Fibroblast of mammary gland (primary cell): ENCODE measurements at regions not wholly inside any gene's neighbourhood (a gene's known extent, or its start where the extent isn't known, plus 50 kb on each side); places are given as distances from the start of the nearest gene placed in this dataset.
"Not testable (repeated sequence)": the region's sequence is repeated elsewhere in the genome, so short reads cannot be mapped to it uniquely, and the experiment has no call there.

ENCODE experiments used
- DNase-seq: peaks from one replicate; pipeline ENCODE4 v3.0.0-alpha.2; 2010; ENCODE audit warnings: low read depth
- H3K4me3 ChIP-seq: 2 replicates; pipeline ENCODE4 v1.5.1; 2011; ENCODE audit warnings: low read depth, mild to moderate bottlenecking, low read length, moderate library complexity; ENCODE audit not compliant: control insufficient read depth
- CTCF ChIP-seq: conservative IDR thresholded peaks from 2 replicates; pipeline ENCODE4 v1.5.1; 2011; ENCODE audit warnings: low read depth, low read length, inconsistent platforms; ENCODE audit not compliant: control insufficient read depth, insufficient read depth

DNA sequence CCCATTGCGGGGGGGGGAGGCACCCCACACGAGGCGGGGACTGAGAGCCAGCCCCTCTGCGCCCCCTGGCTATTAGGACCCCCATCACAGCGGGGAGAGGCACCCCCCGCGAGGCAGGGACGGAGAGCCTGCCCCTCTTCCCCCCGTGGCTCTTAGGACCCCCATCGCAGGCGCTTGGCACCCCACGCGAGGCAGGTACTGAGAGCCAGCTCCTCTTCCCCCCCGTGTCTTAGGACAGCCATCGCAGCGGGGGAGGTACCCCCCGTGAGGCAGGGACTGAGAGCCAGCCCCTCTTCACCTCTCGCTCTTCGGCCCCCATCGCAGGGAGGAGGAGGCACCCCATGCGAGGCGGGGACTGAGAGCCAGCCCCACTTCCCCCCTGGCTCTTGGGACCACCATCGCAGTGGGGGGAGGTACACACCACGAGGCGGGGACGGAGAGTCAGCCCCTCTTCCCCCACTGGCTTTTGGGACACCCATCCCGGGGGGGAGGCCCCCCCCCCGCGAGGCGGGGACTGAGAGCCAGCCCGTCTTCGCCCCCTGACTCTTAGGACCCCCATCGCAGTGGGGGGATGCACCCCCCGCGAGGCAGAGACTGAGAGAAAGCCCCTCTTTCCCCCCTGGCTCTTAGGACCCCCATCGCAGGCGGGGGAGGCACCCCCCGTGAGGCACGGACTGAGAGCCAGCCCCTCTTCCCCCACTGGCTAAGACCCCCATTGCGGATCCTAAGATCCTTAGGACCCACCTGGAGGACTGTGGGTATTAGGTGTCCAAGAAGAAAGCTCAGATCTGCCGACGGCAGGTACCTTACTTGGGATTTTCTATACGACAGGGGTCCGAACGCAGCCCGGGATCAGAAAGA is 198.6 kb upstream of the PZP start:
- DNase-seq, result no peak
- no peak for TF ChIP-seq CTCF

DNA sequence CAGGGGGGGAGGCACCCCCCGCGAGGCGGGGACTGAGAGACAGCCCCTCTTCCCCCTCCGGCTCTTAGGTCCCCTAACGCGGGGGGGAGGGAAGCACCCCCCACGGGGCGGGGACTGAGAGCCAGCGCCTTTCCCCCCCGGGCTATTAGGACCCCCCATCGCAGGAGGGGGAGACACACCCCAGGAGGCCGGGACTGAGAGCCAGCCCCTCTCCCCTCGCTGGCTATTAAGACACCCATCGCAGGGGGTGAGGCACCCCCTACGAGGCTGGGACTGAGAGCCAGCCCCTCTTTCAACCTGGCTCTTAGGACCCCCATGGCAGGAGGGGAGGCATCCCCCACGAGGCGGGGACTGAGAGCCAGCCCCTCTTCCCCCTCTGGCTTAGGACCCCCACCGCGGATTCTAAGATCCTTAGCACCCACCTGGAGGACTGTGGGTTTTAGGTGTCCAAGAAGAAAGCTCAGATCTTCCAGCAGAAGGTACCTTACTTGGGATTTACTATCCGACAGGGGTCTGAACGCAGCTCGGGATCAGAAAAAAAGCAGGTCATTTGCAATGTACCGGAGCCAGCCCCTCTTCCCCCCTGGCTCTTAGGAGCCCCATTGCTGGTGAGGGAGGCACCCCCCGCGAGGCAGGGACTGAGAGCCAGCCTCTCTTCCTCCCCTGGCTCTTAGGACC is 197.8 kb upstream of the PZP start:
- no peak for DNase-seq
- TF ChIP-seq CTCF, result no peak
- H3K4me3 ChIP-seq, result no peak overlapping the region

More for the DNA sequence above, 198.6 kb upstream of the PZP start:
- no peak overlapping the region for H3K4me3 ChIP-seq

DNA sequence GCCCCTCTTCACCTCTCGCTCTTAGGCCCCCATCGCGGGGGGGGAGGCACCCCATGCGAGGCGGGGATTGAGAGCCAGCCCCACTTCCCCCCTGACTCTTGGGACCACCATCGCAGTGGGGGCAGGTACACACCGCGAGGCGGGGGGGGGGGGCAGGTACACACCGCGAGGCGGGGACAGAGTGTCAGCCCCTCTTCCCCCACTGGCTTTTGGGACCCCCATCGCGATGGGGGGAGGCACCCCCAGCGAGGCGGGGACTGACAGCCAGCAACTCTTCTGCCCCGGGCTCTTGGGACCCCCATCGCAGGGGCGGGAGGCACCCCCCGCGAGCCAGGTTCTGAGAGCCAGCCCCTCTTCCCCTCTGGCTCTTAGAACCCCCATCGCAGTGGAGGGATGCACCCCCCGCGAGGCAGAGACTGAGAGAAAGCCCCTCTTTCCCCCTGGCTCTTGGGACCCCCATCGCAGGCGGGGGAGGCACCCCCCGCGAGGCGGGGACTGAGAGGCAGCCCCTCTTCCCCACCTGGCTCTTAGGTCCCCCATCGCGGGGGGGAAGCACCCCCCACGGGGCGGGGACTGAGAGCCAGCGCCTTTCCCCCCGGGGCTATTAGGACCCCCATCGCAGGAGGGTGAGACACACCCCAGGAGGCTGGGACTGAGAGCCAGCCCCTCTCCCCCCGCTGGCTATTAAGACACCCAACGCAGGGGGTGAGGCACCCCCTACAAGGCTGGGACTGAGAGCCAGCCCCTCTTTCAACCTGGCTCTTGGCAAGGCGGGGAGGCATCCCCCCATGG is 196.5 kb upstream of the PZP start:
- DNase-seq, result no peak
- TF ChIP-seq CTCF, result no peak
- H3K4me3 ChIP-seq, result no peak overlapping the region

GRCh38 chr12:9404031-9404430 is 195.8 kb upstream of the PZP start:
- DNase-seq, result no peak
- no peak overlapping the region for H3K4me3 ChIP-seq
- no peak for TF ChIP-seq CTCF

DNA sequence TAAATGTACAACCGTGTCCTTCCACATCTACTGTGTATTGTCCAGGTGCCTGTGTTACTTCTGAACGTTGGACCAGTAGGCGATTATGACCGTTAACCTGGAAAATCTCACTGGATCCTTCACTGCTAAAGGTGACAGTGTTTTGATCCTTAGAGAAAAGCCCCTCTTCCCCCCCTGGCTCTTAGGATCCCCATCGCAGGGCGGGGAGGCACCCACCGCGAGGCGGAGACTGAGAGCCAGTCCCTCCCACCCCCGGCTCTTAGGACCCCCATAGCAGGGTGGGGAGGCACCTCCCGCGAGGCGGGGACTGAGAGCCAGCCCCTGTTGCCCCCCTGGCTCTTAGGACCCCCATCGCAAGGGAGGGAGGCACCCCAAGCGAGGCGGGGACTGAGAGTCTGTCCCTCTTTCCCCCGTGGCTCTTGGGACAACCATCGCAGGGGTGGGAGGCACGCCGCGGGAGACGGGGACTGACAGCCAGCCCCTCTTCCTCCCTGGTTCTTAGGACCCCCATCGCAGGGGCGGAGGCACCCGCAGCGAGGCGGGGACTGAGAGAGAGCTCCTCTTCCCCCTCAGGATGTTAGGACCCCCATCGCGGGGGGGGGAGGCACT is 194.3 kb upstream of the PZP start:
- not testable (repeated sequence) for H3K4me3 ChIP-seq

DNA sequence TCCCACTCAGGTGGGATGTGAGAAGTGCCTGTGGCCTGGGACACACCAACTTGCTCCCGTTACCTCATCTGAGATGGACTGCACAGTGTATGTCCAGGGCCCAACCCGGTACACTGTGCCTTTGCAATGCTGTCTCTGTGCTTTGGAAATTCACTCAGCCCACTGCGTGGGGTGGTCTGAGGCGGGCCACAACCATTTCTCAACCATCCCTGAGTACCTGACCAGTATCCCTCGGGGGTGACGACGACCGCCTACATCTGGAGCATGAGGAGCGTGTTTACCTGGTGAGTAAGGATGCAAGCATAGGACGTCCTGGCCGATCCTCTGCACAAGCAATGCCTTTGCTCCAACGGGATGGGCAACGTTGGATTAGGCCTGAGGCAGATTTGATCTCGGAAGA is 188.2 kb upstream of the PZP start:
- not testable (repeated sequence) for H3K4me3 ChIP-seq, DNase-seq

More for the DNA sequence above, 194.3 kb upstream of the PZP start:
- DNase-seq, result not testable (repeated sequence)

- not testable (repeated sequence) for H3K4me3 ChIP-seq
Observed at GRCh38 chr12:9395220-9395619, 187.0 kb upstream of the PZP start.

GRCh38 chr12:9392842-9393241 is 184.6 kb upstream of the PZP start:
- TF ChIP-seq CTCF, result no peak
- no peak for DNase-seq
- H3K4me3 ChIP-seq, result no peak overlapping the region

More at GRCh38 chr12:9395220-9395619, 187.0 kb upstream of the PZP start:
- not testable (repeated sequence) for DNase-seq
